ENCODE measurements at regions not wholly inside any gene's neighbourhood (a gene's known extent, or its start where the extent isn't known, plus 50 kb on each side); places are given as distances from the start of the nearest gene placed in this dataset.

DNA sequence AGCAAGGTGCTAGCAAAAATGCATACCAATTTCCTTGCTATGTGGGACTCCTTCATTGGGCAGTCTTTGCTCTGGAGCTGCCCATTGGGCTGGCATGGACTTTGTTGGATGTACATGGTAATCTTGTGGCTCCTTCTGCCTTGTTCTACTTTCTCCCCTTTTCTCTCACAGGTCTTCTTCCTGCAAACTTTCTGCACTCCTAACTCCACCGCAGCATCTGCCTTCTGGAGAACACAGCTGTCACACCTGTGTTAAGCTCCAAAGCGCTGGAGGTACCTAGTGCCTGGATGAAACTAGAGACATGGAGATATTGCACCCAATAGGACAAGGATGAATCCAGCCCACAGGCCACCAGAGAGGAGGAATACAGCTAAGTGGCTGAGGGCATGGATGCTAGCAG lies 60.7 kb upstream of the CCND2 start:
- Histone ChIP-seq H3K79me2 (ENCODE audit: insufficient read depth, low read depth) (no peaks in the 10 kb centered on the region), H3K27ac (no peak overlapping the region), H2AFZ (ENCODE audit: low read depth) (no peak overlapping the region), H3K4me2 (no peak overlapping the region), H4K20me1 (ENCODE audit: insufficient read depth) (no peaks in the 10 kb centered on the region), H3K36me3 (ENCODE audit: insufficient read depth) (no peaks in the 10 kb centered on the region), H3K9ac (no peak overlapping the region), H3K4me3 (IDR thresholded peaks at IDR 0.05; ENCODE audit: insufficient read depth, low read depth, low read length) (no peak overlapping the region), H3K27me3 (ENCODE audit: insufficient read depth, low read depth) (no peaks in the 10 kb centered on the region), H3K4me1 (ENCODE audit: low read depth, poor library complexity, severe bottlenecking) (no peaks in the 10 kb centered on the region)
- TF ChIP-seq CTCF (conservative IDR thresholded peaks at IDR 0.05; ENCODE audit: low read depth, low read length): no peak

DNA sequence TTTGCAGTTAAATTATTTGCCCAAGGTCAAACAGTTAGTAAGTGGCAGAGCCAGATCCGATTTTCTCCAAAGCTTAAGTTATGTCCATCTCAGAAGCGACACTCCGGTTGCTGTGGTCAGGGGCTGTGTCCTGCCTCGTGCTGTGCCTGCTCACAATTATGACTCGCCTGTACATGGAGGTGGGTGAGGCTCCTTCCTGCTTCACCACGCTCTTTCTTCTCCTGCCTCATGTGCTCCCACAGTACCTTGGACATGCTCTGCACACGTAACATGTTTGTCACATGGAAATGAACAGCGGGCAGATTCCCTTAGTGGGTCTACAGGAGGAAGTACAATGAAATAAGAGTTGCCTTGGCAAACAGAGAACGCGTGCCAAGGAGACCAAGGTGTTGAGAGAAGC lies 62.2 kb upstream of the CCND2 start:
- TF ChIP-seq CTCF (conservative IDR thresholded peaks at IDR 0.05; ENCODE audit: low read depth, low read length): no peak
- no peaks in the 10 kb centered on the region for H4K20me1 ChIP-seq (ENCODE audit: insufficient read depth)
- no peaks in the 10 kb centered on the region for H3K4me1 ChIP-seq (ENCODE audit: low read depth, poor library complexity, severe bottlenecking)
- no peak overlapping the region for H3K4me3 ChIP-seq (IDR thresholded peaks at IDR 0.05; ENCODE audit: insufficient read depth, low read depth, low read length)
- no peaks in the 10 kb centered on the region for H3K36me3 ChIP-seq (ENCODE audit: insufficient read depth)
- H3K9ac ChIP-seq: no peak overlapping the region
- no peak overlapping the region for H3K4me2 ChIP-seq
- H2AFZ ChIP-seq (ENCODE audit: low read depth): no peak overlapping the region
- H3K27me3 ChIP-seq (ENCODE audit: insufficient read depth, low read depth): no peaks in the 10 kb centered on the region
- no peaks in the 10 kb centered on the region for H3K79me2 ChIP-seq (ENCODE audit: insufficient read depth, low read depth)
- H3K27ac ChIP-seq: no peak overlapping the region

- no peak for TF ChIP-seq CTCF (conservative IDR thresholded peaks at IDR 0.05; ENCODE audit: low read depth, low read length)
- no peaks in the 10 kb centered on the region for H4K20me1 ChIP-seq (ENCODE audit: insufficient read depth)
- H3K4me1 ChIP-seq (ENCODE audit: low read depth, poor library complexity, severe bottlenecking): no peaks in the 10 kb centered on the region
- H3K4me3 ChIP-seq (IDR thresholded peaks at IDR 0.05; ENCODE audit: insufficient read depth, low read depth, low read length): no peak overlapping the region
- no peak overlapping the region for H3K4me2 ChIP-seq
- H3K79me2 ChIP-seq (ENCODE audit: insufficient read depth, low read depth): no peaks in the 10 kb centered on the region
- no peak overlapping the region for H3K9ac ChIP-seq
- no peaks in the 10 kb centered on the region for H3K36me3 ChIP-seq (ENCODE audit: insufficient read depth)
- H3K27ac ChIP-seq: no peak overlapping the region
- no peaks in the 10 kb centered on the region for H3K27me3 ChIP-seq (ENCODE audit: insufficient read depth, low read depth)
- no peak overlapping the region for H2AFZ ChIP-seq (ENCODE audit: low read depth)
These were observed 63.4 kb upstream of the CCND2 start for GRCh38 chr12:4210183-4210582.

- Histone ChIP-seq H4K20me1 (ENCODE audit: insufficient read depth) (no peaks in the 10 kb centered on the region), H3K27me3 (ENCODE audit: insufficient read depth, low read depth) (no peaks in the 10 kb centered on the region), H3K9ac (no peak overlapping the region), H3K4me2 (no peak overlapping the region), H2AFZ (ENCODE audit: low read depth) (no peak overlapping the region), H3K4me3 (IDR thresholded peaks at IDR 0.05; ENCODE audit: insufficient read depth, low read depth, low read length) (no peak overlapping the region), H3K27ac (no peak overlapping the region), H3K79me2 (ENCODE audit: insufficient read depth, low read depth) (no peaks in the 10 kb centered on the region), H3K36me3 (ENCODE audit: insufficient read depth) (no peaks in the 10 kb centered on the region), H3K4me1 (ENCODE audit: low read depth, poor library complexity, severe bottlenecking) (no peaks in the 10 kb centered on the region)
- no peak for TF ChIP-seq CTCF (conservative IDR thresholded peaks at IDR 0.05; ENCODE audit: low read depth, low read length)
These were observed 67.1 kb upstream of the CCND2 start for GRCh38 chr12:4206470-4206869.

Data from KMS-11 (cell line).